ENCODE measurements at regions not wholly inside any gene's neighbourhood (a gene's known extent, or its start where the extent isn't known, plus 50 kb on each side); places are given as distances from the start of the nearest gene placed in this dataset.
"Not testable (repeated sequence)": the region's sequence is repeated elsewhere in the genome, so short reads cannot be mapped to it uniquely, and the experiment has no call there.

- DNase-seq = not testable (repeated sequence)
Observed at GRCh38 chr6:5836597-5836996, 170.1 kb downstream of the NRN1 start.

- DNase-seq = no peak
Observed at GRCh38 chr6:5833120-5833519, 173.6 kb downstream of the NRN1 start.

- no peak for DNase-seq
Observed at GRCh38 chr6:5832668-5833067, 174.1 kb downstream of the NRN1 start.

- peak; percentile 63 for DNase-seq
Observed at GRCh38 chr6:5831219-5831862, 175.4 kb downstream of the NRN1 start.

GRCh38 chr6:5828296-5828695 is 178.4 kb downstream of the NRN1 start:
- no peak for DNase-seq

GRCh38 chr6:5827056-5827904 is 179.4 kb downstream of the NRN1 start:
- no peak for DNase-seq

GRCh38 chr6:5824382-5824983 is 182.2 kb downstream of the NRN1 start:
- not testable (repeated sequence) for DNase-seq

Data from CD4-positive, alpha-beta T cell treated with Interleukin-21 for 1 hour (primary cell).